ENCODE measurements at regions not wholly inside any gene's neighbourhood (a gene's known extent, or its start where the extent isn't known, plus 50 kb on each side); places are given as distances from the start of the nearest gene placed in this dataset.

DNA sequence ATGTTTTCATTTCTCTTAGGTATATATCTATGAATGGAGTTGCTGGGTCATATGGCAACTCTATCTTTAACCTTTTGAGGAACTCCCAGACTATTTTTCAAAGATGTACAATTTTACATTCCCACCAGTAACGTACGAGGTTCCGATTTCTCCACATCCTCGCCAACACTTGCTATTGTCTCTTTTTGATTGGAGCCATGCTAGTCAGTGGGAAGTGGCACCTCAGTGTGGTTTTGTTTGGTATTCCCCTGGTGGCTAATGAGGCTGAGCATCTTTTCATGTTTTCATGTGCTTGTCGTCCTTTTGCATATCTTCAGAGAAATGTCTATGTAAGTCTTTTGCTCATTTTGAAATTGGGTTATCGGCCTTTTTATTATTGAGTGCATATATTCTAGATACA is 178.6 kb upstream of the EXOC2 start:
- TF ChIP-seq, protein P1, sequence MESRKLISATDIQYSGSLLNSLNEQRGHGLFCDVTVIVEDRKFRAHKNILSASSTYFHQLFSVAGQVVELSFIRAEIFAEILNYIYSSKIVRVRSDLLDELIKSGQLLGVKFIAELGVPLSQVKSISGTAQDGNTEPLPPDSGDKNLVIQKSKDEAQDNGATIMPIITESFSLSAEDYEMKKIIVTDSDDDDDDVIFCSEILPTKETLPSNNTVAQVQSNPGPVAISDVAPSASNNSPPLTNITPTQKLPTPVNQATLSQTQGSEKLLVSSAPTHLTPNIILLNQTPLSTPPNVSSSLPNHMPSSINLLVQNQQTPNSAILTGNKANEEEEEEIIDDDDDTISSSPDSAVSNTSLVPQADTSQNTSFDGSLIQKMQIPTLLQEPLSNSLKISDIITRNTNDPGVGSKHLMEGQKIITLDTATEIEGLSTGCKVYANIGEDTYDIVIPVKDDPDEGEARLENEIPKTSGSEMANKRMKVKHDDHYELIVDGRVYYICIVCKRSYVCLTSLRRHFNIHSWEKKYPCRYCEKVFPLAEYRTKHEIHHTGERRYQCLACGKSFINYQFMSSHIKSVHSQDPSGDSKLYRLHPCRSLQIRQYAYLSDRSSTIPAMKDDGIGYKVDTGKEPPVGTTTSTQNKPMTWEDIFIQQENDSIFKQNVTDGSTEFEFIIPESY (IDR thresholded peaks at IDR 0.05) = no peak
- TF ChIP-seq EZH2 (IDR thresholded peaks at IDR 0.05; ENCODE audit: borderline replicate concordance, control insufficient read depth, low read depth, low read length) = no peak

Measured in GM12878 (cell line).